ENCODE measurements at regions not wholly inside any gene's neighbourhood (a gene's known extent, or its start where the extent isn't known, plus 50 kb on each side); places are given as distances from the start of the nearest gene placed in this dataset.

DNA sequence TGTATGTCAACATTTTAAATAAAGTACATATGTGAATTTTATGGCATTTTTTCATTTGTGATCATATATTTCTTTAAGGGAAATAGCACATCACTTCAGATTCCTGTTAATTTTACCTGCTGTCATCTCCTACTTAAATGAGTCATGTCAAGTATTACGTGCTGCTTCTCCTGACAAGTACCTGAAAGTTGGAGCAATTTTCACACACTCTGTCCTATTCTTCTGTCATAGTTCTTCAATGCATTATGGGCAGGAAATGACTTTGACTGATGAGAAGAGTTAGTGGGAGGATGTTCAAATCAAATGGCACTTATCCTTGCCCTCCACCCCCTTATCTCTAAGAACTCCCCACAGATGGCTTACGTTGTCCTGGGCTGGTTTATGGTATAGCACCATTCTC, 64.2 kb upstream of the SYTL5 start:
- Histone ChIP-seq H3K9ac (ENCODE audit: low read depth in 1 of 2, low read length in 2 of 2) (no peak overlapping the region), H3K4me3 (ENCODE audit: low read depth in 1 of 3, low read length in 3 of 3) (no peak overlapping the region), H3K27me3 (ENCODE audit: control insufficient read depth in 4 of 4, insufficient read depth in 4 of 4, low read length in 3 of 4) (no peaks in the 10 kb centered on the region), H3K27ac (ENCODE audit: low read depth in 1 of 2, low read length in 2 of 2) (no peak overlapping the region), H3K36me3 (ENCODE audit: control insufficient read depth in 4 of 4, insufficient read depth in 3 of 4, low read depth in 1 of 4, low read length in 3 of 4) (no peaks in the 10 kb centered on the region), H3K4me1 (ENCODE audit: control insufficient read depth in 4 of 4, insufficient read depth in 4 of 4, low read length in 3 of 4) (no peaks in the 10 kb centered on the region), H3K9me3 (ENCODE audit: control insufficient read depth in 4 of 4, low read length in 3 of 4) (no peaks in the 10 kb centered on the region)
- 91% methylated on average over 2 of the region's 2 CpGs for WGBS
- DNase-seq (ENCODE audit: low spot score): no peak
- TF ChIP-seq, protein P1, sequence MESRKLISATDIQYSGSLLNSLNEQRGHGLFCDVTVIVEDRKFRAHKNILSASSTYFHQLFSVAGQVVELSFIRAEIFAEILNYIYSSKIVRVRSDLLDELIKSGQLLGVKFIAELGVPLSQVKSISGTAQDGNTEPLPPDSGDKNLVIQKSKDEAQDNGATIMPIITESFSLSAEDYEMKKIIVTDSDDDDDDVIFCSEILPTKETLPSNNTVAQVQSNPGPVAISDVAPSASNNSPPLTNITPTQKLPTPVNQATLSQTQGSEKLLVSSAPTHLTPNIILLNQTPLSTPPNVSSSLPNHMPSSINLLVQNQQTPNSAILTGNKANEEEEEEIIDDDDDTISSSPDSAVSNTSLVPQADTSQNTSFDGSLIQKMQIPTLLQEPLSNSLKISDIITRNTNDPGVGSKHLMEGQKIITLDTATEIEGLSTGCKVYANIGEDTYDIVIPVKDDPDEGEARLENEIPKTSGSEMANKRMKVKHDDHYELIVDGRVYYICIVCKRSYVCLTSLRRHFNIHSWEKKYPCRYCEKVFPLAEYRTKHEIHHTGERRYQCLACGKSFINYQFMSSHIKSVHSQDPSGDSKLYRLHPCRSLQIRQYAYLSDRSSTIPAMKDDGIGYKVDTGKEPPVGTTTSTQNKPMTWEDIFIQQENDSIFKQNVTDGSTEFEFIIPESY (IDR thresholded peaks at IDR 0.05): no peak
- TF ChIP-seq HNF4G (IDR thresholded peaks at IDR 0.05): no peak
- no peak for TF ChIP-seq YY1 (IDR thresholded peaks at IDR 0.05)
- TF ChIP-seq, protein P2, sequence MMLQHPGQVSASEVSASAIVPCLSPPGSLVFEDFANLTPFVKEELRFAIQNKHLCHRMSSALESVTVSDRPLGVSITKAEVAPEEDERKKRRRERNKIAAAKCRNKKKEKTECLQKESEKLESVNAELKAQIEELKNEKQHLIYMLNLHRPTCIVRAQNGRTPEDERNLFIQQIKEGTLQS (IDR thresholded peaks at IDR 0.05): no peak

DNA sequence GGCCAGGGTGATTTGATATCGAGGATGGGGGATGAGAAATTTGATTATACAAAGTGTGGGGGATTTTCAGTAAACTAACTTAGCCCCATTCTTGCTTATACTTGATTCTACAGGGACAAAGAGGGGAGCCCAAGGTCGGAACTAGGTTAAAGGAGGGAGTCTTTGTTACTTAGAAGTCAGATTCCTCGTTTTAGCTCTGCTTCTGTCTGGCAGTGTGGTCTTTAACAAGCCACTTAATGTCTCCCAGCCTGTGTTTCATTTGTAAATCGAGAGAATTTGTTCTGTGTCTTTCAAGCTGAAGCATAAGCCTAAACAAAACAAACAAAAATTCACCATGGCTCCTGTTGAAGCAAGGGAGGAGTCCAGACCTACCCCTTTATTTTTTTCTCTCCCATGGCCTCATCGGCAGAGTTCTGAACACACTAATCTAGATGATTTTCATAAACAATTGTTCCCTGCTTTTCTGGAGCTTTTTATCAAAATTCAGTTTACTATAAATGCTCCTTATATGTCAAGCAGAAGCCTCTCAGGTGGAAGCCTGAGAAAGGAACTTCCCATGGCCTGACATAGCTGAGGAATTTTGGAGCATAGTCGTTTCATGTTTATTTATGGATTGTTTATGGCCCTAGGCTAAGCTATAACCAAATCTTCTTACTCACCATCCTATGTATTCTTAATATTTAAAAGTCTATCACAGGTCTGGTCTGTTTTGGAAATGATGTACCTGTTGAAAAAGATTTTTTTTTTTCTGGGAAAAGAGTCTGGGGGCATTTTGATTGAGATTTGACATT, 62.6 kb upstream of the SYTL5 start:
- H3K9me3 ChIP-seq (ENCODE audit: control insufficient read depth in 4 of 4, low read length in 3 of 4): no peaks in the 10 kb centered on the region
- H3K36me3 ChIP-seq (ENCODE audit: control insufficient read depth in 4 of 4, insufficient read depth in 3 of 4, low read depth in 1 of 4, low read length in 3 of 4): no peaks in the 10 kb centered on the region
- no peak for DNase-seq (ENCODE audit: low spot score)
- H3K27me3 ChIP-seq (ENCODE audit: control insufficient read depth in 4 of 4, insufficient read depth in 4 of 4, low read length in 3 of 4): no peaks in the 10 kb centered on the region
- no peak overlapping the region for H3K27ac ChIP-seq (ENCODE audit: low read depth in 1 of 2, low read length in 2 of 2)
- H3K4me1 ChIP-seq (ENCODE audit: control insufficient read depth in 4 of 4, insufficient read depth in 4 of 4, low read length in 3 of 4): no peaks in the 10 kb centered on the region
- TF ChIP-seq YY1 (IDR thresholded peaks at IDR 0.05) (no peak), FOXA2 (IDR thresholded peaks at IDR 0.05) (no peak), GABPA (IDR thresholded peaks at IDR 0.05 in 1 of 2, conservative IDR thresholded peaks at IDR 0.05 in 1 of 2) (no peak), EGR1 (IDR thresholded peaks at IDR 0.05; ENCODE audit: low read depth in 2 of 2) (no peak), RXRA (IDR thresholded peaks at IDR 0.05) (no peak)
- TF ChIP-seq, protein P3, sequence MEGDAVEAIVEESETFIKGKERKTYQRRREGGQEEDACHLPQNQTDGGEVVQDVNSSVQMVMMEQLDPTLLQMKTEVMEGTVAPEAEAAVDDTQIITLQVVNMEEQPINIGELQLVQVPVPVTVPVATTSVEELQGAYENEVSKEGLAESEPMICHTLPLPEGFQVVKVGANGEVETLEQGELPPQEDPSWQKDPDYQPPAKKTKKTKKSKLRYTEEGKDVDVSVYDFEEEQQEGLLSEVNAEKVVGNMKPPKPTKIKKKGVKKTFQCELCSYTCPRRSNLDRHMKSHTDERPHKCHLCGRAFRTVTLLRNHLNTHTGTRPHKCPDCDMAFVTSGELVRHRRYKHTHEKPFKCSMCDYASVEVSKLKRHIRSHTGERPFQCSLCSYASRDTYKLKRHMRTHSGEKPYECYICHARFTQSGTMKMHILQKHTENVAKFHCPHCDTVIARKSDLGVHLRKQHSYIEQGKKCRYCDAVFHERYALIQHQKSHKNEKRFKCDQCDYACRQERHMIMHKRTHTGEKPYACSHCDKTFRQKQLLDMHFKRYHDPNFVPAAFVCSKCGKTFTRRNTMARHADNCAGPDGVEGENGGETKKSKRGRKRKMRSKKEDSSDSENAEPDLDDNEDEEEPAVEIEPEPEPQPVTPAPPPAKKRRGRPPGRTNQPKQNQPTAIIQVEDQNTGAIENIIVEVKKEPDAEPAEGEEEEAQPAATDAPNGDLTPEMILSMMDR (IDR thresholded peaks at IDR 0.05; ENCODE audit: low read depth, low read length, missing input control): no peak
- TF ChIP-seq, protein P4, sequence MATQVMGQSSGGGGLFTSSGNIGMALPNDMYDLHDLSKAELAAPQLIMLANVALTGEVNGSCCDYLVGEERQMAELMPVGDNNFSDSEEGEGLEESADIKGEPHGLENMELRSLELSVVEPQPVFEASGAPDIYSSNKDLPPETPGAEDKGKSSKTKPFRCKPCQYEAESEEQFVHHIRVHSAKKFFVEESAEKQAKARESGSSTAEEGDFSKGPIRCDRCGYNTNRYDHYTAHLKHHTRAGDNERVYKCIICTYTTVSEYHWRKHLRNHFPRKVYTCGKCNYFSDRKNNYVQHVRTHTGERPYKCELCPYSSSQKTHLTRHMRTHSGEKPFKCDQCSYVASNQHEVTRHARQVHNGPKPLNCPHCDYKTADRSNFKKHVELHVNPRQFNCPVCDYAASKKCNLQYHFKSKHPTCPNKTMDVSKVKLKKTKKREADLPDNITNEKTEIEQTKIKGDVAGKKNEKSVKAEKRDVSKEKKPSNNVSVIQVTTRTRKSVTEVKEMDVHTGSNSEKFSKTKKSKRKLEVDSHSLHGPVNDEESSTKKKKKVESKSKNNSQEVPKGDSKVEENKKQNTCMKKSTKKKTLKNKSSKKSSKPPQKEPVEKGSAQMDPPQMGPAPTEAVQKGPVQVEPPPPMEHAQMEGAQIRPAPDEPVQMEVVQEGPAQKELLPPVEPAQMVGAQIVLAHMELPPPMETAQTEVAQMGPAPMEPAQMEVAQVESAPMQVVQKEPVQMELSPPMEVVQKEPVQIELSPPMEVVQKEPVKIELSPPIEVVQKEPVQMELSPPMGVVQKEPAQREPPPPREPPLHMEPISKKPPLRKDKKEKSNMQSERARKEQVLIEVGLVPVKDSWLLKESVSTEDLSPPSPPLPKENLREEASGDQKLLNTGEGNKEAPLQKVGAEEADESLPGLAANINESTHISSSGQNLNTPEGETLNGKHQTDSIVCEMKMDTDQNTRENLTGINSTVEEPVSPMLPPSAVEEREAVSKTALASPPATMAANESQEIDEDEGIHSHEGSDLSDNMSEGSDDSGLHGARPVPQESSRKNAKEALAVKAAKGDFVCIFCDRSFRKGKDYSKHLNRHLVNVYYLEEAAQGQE (IDR thresholded peaks at IDR 0.05): no peak
- no peak overlapping the region for H3K4me3 ChIP-seq (ENCODE audit: low read depth in 1 of 3, low read length in 3 of 3)
- 81% methylated on average over 6 of the region's 6 CpGs for WGBS
- no peak overlapping the region for H3K9ac ChIP-seq (ENCODE audit: low read depth in 1 of 2, low read length in 2 of 2)
